Keratinocyte (primary cell): ENCODE measurements at regions not wholly inside any gene's neighbourhood (a gene's known extent, or its start where the extent isn't known, plus 50 kb on each side); places are given as distances from the start of the nearest gene placed in this dataset.

Experiments used
- DNase-seq: peaks from one replicate; pipeline ENCODE4 v3.0.0-alpha.2; 2011; ENCODE audit warnings: low read depth, missing footprints, low spot score
- FAIRE-seq: peaks from 2 replicates; lab custom pipeline; 2011; peaks lifted over from hg19 to GRCh38; lab: Jason Lieb, UNC
- H2AFZ ChIP-seq: 2 replicates; pipeline ENCODE4 v1.6.0; 2012; ENCODE audit warnings: low read length, control low read depth, inconsistent platforms; ENCODE audit not compliant: control insufficient read depth
- H3K27ac ChIP-seq: 2 replicates; pipeline ENCODE4 v1.5.1; 2011; ENCODE audit warnings: low read length; ENCODE audit not compliant: control insufficient read depth, insufficient read depth
- H3K27me3 ChIP-seq: 3 replicates; pipeline ENCODE4 v1.6.0; 2011; ENCODE audit warnings: low read length; ENCODE audit not compliant: control insufficient read depth, insufficient read depth; ENCODE audit errors: extremely low read depth
- H3K36me3 ChIP-seq, 2 experiments: 2 replicates in 1 of 2; 3 replicates in 1 of 2; pipeline ENCODE4 v1.5.1; 2011; ENCODE audit warnings: low read length in 2 of 2, mild to moderate bottlenecking in 1 of 2; ENCODE audit not compliant: control insufficient read depth in 2 of 2, insufficient read depth in 2 of 2; ENCODE audit errors: extremely low read depth in 1 of 2
- H3K4me1 ChIP-seq: 3 replicates; pipeline ENCODE4 v1.5.1; 2011; ENCODE audit warnings: low read length; ENCODE audit not compliant: control insufficient read depth, insufficient read depth; ENCODE audit errors: extremely low read depth
- H3K4me2 ChIP-seq: 3 replicates; pipeline ENCODE4 v1.6.0; 2011; ENCODE audit warnings: low read depth, low read length; ENCODE audit not compliant: control insufficient read depth, insufficient read depth; ENCODE audit errors: extremely low read depth
- H3K4me3 ChIP-seq, 3 experiments: fragments of 200-600 bp in 1 of 3; sonication (generic) in 1 of 3; 2 replicates in 2 of 3; 3 replicates in 1 of 3; pipeline ENCODE4 v1.5.1; 2011 to 2016; ENCODE audit warnings: low read length in 3 of 3, mild to moderate bottlenecking in 3 of 3, control low read depth in 2 of 3, inconsistent platforms in 1 of 3, low read depth in 1 of 3, mixed read lengths in 1 of 3, mixed run types in 1 of 3, moderate library complexity in 1 of 3; ENCODE audit not compliant: control insufficient read depth in 2 of 3, insufficient read depth in 2 of 3; ENCODE audit errors: extremely low read depth in 1 of 3
- H3K79me2 ChIP-seq: 2 replicates; pipeline ENCODE4 v1.6.0; 2012; ENCODE audit warnings: low read length; ENCODE audit not compliant: control insufficient read depth, insufficient read depth
- H3K9ac ChIP-seq: 3 replicates; pipeline ENCODE4 v1.6.0; 2011; ENCODE audit warnings: low read length; ENCODE audit not compliant: control insufficient read depth, insufficient read depth; ENCODE audit errors: extremely low read depth
- H3K9me1 ChIP-seq: 3 replicates; pipeline ENCODE4 v1.6.0; 2011; ENCODE audit warnings: low read length; ENCODE audit not compliant: control insufficient read depth, insufficient read depth; ENCODE audit errors: extremely low read depth
- H3K9me3 ChIP-seq: 2 replicates; pipeline ENCODE4 v1.5.1; 2012; ENCODE audit warnings: low read depth, low read length; ENCODE audit not compliant: control insufficient read depth
- H4K20me1 ChIP-seq: 3 replicates; pipeline ENCODE4 v1.6.0; 2011; ENCODE audit warnings: low read length; ENCODE audit not compliant: control insufficient read depth, insufficient read depth; ENCODE audit errors: extremely low read depth
- CTCF ChIP-seq, 3 experiments: IDR thresholded peaks in 1 of 3; conservative IDR thresholded peaks in 1 of 3; optimal IDR thresholded peaks in 1 of 3; 2 replicates in 2 of 3; 3 replicates in 1 of 3; pipeline versions ENCODE3 to v1.5.1; 2011; ENCODE audit warnings: low read length in 3 of 3, mild to moderate bottlenecking in 3 of 3, moderate library complexity in 2 of 3, control low read depth in 1 of 3, inconsistent platforms in 1 of 3; ENCODE audit not compliant: insufficient read depth in 2 of 3; ENCODE audit errors: extremely low read depth in 1 of 3
- EZH2 ChIP-seq: IDR thresholded peaks from one replicate; pipeline ENCODE4 v1.6.1; 2012; ENCODE audit warnings: inconsistent platforms, mild to moderate bottlenecking, low read length, moderate library complexity
- dilution Hi-C: fragments of 300-500 bp; cut with MboI; formaldehyde crosslinking; loops from one replicate; pipeline ENCODE4 v1.7.0; 2020; ENCODE audit warnings: low sequenced_read_pairs; ENCODE audit not compliant: extremely low pct_ligation_motif_present

GRCh38 chr11:70509476-70509875 lies 111.1 kb downstream of the CTTN start:
- no peaks in the 10 kb centered on the region for H3K36me3 ChIP-seq
- no peaks in the 10 kb centered on the region for H3K9me3 ChIP-seq
- H3K79me2 ChIP-seq: no peaks in the 10 kb centered on the region
- no peaks in the 10 kb centered on the region for H3K9me1 ChIP-seq
- no peak overlapping the region for H3K9ac ChIP-seq
- TF ChIP-seq EZH2 (no peak), CTCF (optimal IDR thresholded peaks at IDR 0.05 in 1 of 3, IDR thresholded peaks at IDR 0.05 in 1 of 3, conservative IDR thresholded peaks at IDR 0.05 in 1 of 3; ENCODE audit: extremely low read depth in 1 of 3, insufficient read depth in 2 of 3, low read length in 3 of 3) (no peak)
- H3K27ac ChIP-seq: no peak overlapping the region
- H3K4me1 ChIP-seq: no peaks in the 10 kb centered on the region
- no peak overlapping the region for H2AFZ ChIP-seq
- FAIRE-seq (no peak), DNase-seq (no peak)
- H3K4me3 ChIP-seq: no peak overlapping the region
- dilution Hi-C loops: no loop called here
- no peak overlapping the region for H3K4me2 ChIP-seq
- no peaks in the 10 kb centered on the region for H4K20me1 ChIP-seq
- no peaks in the 10 kb centered on the region for H3K27me3 ChIP-seq

- dilution Hi-C loops: no loop called here
- no peaks in the 10 kb centered on the region for H3K27me3 ChIP-seq
- no peaks in the 10 kb centered on the region for H3K9me3 ChIP-seq
- H3K36me3 ChIP-seq: no peaks in the 10 kb centered on the region
- no peak overlapping the region for H3K9ac ChIP-seq
- no peaks in the 10 kb centered on the region for H3K79me2 ChIP-seq
- DNase-seq (no peak), FAIRE-seq (no peak)
- H3K4me3 ChIP-seq: no peak overlapping the region
- H3K4me2 ChIP-seq: no peak overlapping the region
- TF ChIP-seq EZH2: no peak
- no peak for TF ChIP-seq CTCF (optimal IDR thresholded peaks at IDR 0.05 in 1 of 3, IDR thresholded peaks at IDR 0.05 in 1 of 3, conservative IDR thresholded peaks at IDR 0.05 in 1 of 3; ENCODE audit: extremely low read depth in 1 of 3, insufficient read depth in 2 of 3, low read length in 3 of 3)
- no peak overlapping the region for H3K27ac ChIP-seq
- H2AFZ ChIP-seq: no peak overlapping the region
- no peaks in the 10 kb centered on the region for H3K9me1 ChIP-seq
- H4K20me1 ChIP-seq: no peaks in the 10 kb centered on the region
- no peaks in the 10 kb centered on the region for H3K4me1 ChIP-seq
These were observed 111.8 kb downstream of the CTTN start for GRCh38 chr11:70510106-70510505.
